Glomerular endothelial cell (primary cell): ENCODE measurements at regions not wholly inside any gene's neighbourhood (a gene's known extent, or its start where the extent isn't known, plus 50 kb on each side); places are given as distances from the start of the nearest gene placed in this dataset.
"Not testable (repeated sequence)": the region's sequence is repeated elsewhere in the genome, so short reads cannot be mapped to it uniquely, and the experiment has no call there.

Source experiments
- DNase-seq: peaks from one replicate; pipeline ENCODE4 v3.0.0-alpha.2; 2011; ENCODE audit warnings: low read depth, low spot score; ENCODE audit errors: extremely low read depth

DNA sequence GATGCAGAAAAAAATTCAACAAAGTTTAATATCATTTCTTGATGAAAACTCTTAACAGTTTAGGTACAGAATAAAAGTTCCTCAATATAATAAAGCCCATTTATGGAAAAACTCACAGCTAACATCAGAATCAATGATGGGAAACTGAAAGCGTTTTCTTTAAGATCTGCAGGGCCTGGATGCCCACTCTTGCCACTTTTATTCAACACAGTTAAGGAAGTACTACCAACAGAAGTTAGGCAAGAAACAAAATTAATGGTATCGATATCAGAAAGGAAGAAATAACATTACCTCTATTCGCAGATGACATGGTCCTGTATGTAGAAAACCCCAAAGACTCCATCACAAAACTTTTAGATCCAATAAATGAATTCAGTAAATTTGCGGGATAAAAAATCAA, 542.4 kb upstream of the RGMB start:
- no peak for DNase-seq

DNA sequence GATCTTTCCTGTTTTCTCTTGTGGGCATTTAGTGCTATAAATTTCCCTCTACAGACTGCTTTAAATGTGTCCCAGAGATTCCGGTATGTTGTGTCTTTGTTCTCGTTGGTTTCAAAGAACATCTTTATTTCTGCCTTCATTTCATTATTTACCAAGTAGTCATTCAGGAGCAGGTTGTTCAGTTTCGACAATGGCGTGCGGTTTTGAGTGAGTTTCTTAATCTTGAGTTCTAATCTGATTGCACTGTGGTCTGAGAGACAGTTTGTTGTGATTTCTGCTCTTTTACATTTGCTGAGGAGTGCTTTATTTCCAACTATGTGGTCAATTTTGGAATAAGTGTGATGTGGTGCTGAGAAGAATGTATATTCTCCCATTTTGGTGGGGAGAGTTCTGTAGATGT, 535.7 kb upstream of the RGMB start:
- DNase-seq, result not testable (repeated sequence)

GRCh38 chr5:98243972-98244371, 529.5 kb upstream of the RGMB start:
- no peak for DNase-seq

DNA sequence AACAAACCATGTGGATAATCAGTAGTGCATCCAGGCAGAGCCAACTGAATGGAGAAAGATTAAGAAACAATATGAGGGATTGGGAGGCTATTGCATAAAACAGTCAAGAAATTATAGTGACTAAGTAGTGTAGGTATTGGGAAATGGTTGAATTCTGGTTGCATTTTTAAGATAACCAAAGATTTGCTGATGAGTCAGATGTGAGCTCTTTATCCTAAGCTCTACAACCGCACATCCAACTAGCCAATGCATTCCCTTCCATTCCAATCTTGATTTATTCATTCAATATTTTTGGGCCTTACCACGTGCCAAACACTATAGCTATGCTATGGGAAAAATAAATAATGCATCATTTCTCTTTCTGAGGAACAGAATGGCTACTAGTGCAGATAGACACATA, 524.5 kb upstream of the RGMB start:
- DNase-seq, result no peak

DNA sequence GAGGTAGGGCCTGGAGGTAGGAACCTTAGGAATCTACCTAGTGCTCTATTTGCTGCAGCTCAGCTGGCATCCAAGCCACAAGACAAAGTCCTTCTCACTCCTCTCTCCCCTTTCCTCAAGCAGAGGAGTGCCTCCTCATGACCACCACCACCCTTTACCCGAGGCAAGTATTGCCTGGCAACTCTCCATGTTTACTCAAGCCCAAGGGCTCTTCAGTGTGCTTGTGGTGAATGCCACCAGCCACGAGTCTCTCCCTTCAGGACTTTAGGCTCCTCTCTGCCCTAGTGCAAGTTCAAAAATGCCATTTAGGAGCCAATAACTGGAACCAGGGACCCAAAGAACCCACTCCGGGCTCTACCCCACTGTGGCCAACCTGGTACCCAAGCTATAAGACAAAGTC, 514.5 kb upstream of the RGMB start:
- no peak for DNase-seq

- DNase-seq, result no peak
Measured at GRCh38 chr5:98259595-98259994, 513.9 kb upstream of the RGMB start.

DNA sequence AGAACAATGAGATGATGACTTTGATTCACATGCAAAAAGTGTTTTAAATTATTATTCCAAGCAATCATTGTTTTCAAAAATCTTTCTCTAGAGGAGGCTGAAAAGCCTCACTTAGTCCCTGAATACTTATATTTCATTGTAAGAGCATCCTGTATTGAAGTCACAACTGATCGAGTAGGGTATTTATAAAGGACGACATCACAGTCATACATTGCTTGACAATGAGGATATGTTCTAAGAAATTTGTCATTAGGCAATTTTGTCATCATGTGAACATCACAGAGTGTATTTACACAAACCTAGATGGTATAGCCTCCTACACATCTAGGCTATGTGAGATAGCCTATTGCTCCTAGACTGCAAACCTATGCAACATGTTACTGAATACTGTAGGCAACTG, 510.4 kb upstream of the RGMB start:
- no peak for DNase-seq

GRCh38 chr5:98268162-98268860, 505.2 kb upstream of the RGMB start:
- DNase-seq, result no peak

- no peak for DNase-seq
Measured at GRCh38 chr5:98275980-98276379, 497.5 kb upstream of the RGMB start.

- no peak for DNase-seq
Measured at GRCh38 chr5:98282521-98282920, 490.9 kb upstream of the RGMB start.

DNA sequence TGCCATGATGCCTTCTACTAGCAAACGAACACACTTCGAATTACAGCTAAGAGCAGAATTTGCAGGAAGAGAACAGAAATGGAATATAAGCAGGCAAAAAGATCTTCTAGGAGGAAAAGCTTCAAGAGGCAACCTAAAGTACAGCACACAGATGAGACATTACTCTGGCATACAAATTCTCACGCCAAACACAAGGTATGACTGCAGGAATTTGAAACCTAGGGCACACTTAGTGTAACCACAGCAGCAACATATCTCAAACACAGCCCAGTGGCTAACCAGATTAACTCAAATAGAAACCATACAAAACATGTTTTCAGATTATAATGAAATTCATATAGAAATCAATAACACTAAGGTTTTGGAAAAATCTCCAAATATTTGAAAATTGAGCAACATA, 481.0 kb upstream of the RGMB start:
- no peak for DNase-seq

DNA sequence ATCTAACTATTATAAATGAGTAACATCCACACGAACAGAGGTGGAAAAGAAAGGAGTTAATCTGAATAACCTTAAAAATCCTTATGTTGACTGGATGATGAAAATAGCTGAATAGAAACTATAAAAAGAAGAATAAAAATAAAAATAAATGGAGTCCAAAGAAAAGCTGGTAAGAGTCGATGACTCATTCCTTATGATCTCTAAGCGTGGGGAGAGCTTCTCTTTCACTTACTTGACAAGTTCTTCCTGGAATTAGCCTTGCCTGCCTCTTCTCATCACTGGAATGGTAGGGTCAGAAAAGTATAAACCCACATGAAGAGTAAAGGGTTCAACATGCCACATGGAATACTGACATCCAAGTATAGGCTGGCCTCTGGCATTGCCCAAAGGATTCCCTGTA, 477.0 kb upstream of the RGMB start:
- DNase-seq, result no peak

DNA sequence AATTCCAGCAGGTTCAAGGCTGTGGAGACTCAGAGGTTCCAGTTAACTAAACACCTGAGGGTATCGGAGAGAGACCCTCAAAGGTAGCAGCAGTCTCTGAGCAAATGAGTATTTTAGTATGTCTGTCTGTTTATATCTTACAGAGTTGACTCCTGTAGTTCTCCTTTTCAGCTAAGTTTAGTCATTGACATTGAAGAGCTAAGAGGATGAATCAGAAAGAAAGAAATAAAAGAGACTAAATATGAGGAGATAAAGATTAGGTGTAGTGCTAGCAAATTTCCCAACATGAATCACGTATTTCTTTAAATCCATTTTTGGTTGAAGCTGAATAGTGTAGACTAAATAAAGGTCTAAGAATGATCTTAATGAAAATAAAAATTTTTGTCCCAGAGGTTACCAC, 474.0 kb upstream of the RGMB start:
- no peak for DNase-seq

- no peak for DNase-seq
Measured at GRCh38 chr5:98301547-98301946, 471.9 kb upstream of the RGMB start.

GRCh38 chr5:98307811-98308210, 465.7 kb upstream of the RGMB start:
- DNase-seq, result peak; percentile 22

DNA sequence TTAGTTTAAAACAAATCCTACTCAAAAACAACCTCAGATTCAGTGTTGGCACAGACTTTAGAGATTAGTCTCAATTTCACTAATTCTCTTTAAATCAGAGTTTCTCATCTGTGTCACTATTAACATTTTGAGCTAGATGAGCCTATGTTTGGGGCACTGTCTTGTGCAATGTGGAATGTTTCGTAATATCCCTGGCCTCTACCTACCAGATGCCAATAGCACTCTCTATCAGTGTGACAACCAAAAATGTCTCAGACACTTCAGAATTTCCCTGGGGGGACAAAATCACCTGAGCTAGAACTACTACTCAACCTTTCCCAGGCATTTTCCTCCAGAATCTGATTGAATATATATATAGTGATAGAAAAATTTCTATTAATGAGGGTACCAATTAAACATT, 465.2 kb upstream of the RGMB start:
- no peak for DNase-seq

- peak; percentile 55 for DNase-seq
Measured at GRCh38 chr5:98308960-98309359, 464.5 kb upstream of the RGMB start.

GRCh38 chr5:98309785-98310598, 463.5 kb upstream of the RGMB start:
- peak; percentile 93 for DNase-seq

DNA sequence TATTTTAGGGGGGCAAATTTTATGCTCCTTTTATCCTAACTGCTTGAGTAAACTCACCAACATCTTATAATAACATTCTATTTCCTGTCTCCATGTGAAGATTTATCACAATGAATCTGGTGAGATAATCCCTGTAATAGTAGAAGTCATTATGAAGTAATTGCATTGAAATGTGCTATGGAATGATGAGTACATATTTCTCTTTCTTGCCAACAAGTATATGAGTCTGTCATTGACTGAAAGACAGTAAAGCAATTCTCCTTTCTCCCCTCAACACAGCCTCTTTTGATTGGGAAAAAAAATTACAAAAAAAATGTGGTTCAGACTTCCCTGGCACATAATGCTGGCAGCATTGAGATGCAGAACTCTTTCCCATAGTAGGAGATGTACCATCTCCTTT, 459.2 kb upstream of the RGMB start:
- DNase-seq, result peak; percentile 29

DNA sequence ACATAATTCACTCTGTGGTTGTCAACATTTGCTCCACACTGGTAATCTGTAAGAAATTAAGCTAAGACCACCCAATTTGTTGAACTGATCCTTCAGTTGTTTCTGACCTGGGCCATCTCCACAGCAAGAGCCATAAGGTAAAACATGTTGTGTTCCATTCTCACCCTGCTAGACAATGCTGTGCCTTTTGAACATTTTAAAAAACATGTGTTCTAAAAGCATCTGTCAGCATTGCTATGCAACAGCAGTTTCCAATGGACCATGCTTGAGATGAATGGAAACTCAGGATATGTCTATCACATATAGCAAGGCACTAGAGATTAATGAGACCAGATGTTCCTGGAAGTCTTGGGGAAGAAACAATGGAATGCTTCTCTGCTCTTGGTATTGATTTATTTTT, 455.1 kb upstream of the RGMB start:
- DNase-seq, result no peak

DNA sequence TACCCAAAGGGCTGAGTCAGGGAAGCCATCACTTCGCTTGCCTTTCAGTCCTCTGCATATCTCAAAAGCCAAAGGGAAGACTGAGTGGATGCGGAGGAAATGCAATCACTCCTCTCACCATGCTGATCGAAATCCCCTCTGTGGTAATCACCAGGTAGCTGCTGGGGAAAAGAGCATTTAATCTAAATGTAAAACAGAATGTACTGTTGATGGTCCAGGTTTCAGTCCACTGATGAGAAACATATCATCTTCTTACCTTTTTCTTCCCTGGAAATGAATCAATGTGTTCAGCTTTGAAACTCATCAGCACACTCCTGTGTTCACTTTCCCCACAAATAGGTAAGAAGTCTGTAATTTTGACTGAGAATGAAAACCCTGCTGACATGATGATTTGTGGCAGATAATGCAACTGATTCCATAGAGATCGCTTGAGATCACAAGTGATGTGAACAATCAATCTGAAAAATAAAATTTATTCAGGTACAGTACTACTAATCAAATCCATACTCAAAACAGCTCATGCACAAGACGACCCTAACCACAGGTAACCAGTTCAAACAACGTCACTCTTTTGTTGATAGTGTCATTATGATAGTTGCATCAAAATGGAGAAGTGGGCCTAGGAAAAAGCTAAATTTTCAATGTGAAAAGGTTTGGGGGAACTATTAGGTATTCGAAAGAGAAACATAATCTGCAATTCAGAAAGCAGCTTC, 454.0 kb upstream of the RGMB start:
- DNase-seq, result no peak

DNA sequence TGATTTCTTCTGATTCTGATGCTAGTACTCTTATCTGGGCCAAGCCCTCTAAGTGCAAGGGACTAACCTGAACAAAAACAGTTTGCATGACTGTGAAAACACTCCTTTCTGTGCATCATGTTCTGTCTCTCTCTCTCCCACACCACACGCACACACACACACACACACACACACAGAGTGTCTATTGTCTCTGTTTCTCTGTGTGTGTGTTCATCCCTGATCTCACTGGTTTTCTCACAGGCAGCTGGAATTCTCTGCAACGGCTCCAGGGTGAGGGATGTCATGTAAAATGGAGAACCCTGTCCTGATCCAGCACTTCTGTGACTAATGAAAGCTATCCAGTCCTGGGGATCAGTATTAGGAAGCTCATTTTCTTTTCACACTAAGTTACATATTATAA, 453.1 kb upstream of the RGMB start:
- no peak for DNase-seq
